Neural progenitor cell (in vitro differentiated cells): ENCODE measurements at regions not wholly inside any gene's neighbourhood (a gene's known extent, or its start where the extent isn't known, plus 50 kb on each side); places are given as distances from the start of the nearest gene placed in this dataset.

ENCODE experiments used
- EZH2 ChIP-seq: fragments of 200-600 bp; sonication (generic); IDR thresholded peaks from 2 replicates; pipeline ENCODE4 v1.6.1; 2017; ENCODE audit warnings: antibody characterized with exemption, mild to moderate bottlenecking, moderate library complexity
- EZH2phosphoT487 ChIP-seq: fragments of 200-600 bp; sonication (generic); IDR thresholded peaks from 2 replicates; pipeline ENCODE4 v1.6.1; 2017; ENCODE audit warnings: antibody characterized with exemption
- TF ChIP-seq, protein P1 (sequence below): fragments of 200-600 bp; sonication (generic); IDR thresholded peaks from 2 replicates; pipeline ENCODE4 v1.5.1; 2017; ENCODE audit warnings: antibody characterized with exemption, mild to moderate bottlenecking

DNA sequence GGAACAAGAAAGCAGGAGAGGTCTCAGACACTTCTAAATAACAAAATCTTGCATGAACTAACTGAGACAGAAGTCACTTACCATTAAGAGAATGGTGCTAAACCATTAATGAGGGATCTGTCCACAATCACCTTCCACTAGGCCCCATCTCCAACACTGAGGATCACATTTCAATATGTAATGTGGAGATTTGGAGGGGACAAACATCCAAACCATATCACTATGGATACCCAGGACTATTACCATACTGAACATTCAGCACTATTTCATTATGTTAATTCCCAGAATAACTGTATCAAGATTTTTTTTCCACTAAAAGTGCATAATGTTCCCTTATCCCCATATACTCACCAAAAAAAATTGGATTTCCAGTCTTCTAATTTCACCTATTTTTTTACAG, 491.8 kb downstream of the LMO7 start:
- TF ChIP-seq, protein P1, sequence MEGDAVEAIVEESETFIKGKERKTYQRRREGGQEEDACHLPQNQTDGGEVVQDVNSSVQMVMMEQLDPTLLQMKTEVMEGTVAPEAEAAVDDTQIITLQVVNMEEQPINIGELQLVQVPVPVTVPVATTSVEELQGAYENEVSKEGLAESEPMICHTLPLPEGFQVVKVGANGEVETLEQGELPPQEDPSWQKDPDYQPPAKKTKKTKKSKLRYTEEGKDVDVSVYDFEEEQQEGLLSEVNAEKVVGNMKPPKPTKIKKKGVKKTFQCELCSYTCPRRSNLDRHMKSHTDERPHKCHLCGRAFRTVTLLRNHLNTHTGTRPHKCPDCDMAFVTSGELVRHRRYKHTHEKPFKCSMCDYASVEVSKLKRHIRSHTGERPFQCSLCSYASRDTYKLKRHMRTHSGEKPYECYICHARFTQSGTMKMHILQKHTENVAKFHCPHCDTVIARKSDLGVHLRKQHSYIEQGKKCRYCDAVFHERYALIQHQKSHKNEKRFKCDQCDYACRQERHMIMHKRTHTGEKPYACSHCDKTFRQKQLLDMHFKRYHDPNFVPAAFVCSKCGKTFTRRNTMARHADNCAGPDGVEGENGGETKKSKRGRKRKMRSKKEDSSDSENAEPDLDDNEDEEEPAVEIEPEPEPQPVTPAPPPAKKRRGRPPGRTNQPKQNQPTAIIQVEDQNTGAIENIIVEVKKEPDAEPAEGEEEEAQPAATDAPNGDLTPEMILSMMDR, result no peak
- TF ChIP-seq EZH2, result no peak
- no peak for TF ChIP-seq EZH2phosphoT487
